ENCODE measurements at regions not wholly inside any gene's neighbourhood (a gene's known extent, or its start where the extent isn't known, plus 50 kb on each side); places are given as distances from the start of the nearest gene placed in this dataset.

DNA sequence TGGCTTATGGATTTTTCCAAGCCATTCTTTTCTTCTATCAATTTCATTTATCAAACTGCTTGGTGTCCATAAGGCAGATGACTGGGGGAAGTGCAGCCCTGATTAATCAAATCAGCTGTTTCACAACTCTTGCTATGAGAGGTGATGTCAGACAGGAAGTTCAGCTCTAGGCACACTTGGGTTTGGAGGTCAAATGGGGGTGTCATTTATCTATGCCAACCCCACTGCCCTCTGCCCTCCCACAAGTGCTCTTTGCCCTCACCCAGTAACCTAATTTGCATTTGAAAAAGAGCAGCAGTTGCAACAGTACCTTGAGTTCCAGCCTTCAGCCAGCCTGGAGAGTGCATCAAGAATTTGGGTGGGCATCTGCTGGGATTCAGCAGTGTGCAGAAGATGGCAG is 431.3 kb upstream of the SPRED2 start:
- no peak overlapping the region for H3K4me2 ChIP-seq (replicated peaks; ENCODE audit: low read depth, low read length, poor library complexity, severe bottlenecking)
- no peaks in the 10 kb centered on the region for H3K36me3 ChIP-seq (replicated peaks in 1 of 2; ENCODE audit: control extremely low read depth in 1 of 2, control insufficient read depth in 1 of 2, extremely low read depth in 1 of 2, insufficient read depth in 2 of 2, low read length in 1 of 2)
- H3K27ac Mint-ChIP-seq = no peak overlapping the region
- no peaks in the 10 kb centered on the region for H3K4me1 ChIP-seq (ENCODE audit: control insufficient read depth in 2 of 2, insufficient read depth in 2 of 2, low read length in 2 of 2)
- H3K9me3 ChIP-seq (ENCODE audit: control extremely low read depth in 1 of 3, control insufficient read depth in 2 of 3, insufficient read depth in 1 of 3, low read length in 2 of 3) = no peaks in the 10 kb centered on the region
- no peak overlapping the region for H2AFZ ChIP-seq (ENCODE audit: insufficient read depth, low read depth, low read length, poor library complexity, severe bottlenecking)
- H3K4me3 ChIP-seq (ENCODE audit: control extremely low read depth in 1 of 5, extremely low read depth in 1 of 5, insufficient read depth in 1 of 5, low read depth in 2 of 5, low read length in 4 of 5) = no peak overlapping the region
- no peak overlapping the region for H3K27ac ChIP-seq (ENCODE audit: low read length in 2 of 2)
- POLR2A ChIA-PET = no interaction called here
- DNase-seq = no peak
- peaks cover 13% of the 10 kb centered on the region for H3K27me3 Mint-ChIP-seq
- no peak for ATAC-seq (ENCODE audit: low read depth)
- intact Hi-C loops (cut with micrococcal nuclease) = no loop called here
- TF ChIP-seq, protein P1, sequence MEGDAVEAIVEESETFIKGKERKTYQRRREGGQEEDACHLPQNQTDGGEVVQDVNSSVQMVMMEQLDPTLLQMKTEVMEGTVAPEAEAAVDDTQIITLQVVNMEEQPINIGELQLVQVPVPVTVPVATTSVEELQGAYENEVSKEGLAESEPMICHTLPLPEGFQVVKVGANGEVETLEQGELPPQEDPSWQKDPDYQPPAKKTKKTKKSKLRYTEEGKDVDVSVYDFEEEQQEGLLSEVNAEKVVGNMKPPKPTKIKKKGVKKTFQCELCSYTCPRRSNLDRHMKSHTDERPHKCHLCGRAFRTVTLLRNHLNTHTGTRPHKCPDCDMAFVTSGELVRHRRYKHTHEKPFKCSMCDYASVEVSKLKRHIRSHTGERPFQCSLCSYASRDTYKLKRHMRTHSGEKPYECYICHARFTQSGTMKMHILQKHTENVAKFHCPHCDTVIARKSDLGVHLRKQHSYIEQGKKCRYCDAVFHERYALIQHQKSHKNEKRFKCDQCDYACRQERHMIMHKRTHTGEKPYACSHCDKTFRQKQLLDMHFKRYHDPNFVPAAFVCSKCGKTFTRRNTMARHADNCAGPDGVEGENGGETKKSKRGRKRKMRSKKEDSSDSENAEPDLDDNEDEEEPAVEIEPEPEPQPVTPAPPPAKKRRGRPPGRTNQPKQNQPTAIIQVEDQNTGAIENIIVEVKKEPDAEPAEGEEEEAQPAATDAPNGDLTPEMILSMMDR (IDR thresholded peaks at IDR 0.05) = no peak
- no peak for TF ChIP-seq EZH2 (IDR thresholded peaks at IDR 0.05; ENCODE audit: borderline replicate concordance, insufficient read depth, low read depth, low read length, poor library complexity, severe bottlenecking)
- H3K9me3 Mint-ChIP-seq (ENCODE audit: insufficient read depth) = no peaks in the 10 kb centered on the region
- CTCF ChIA-PET = no interaction called here
- no peak overlapping the region for H3K4me3 Mint-ChIP-seq
- H3K4me1 Mint-ChIP-seq = no peaks in the 10 kb centered on the region
- no peak overlapping the region for H3K9ac ChIP-seq (ENCODE audit: low read length)
- H3K79me2 ChIP-seq (ENCODE audit: control insufficient read depth, insufficient read depth, low read length) = no peaks in the 10 kb centered on the region
- H3K27me3 ChIP-seq (replicated peaks in 1 of 4; ENCODE audit: control extremely low read depth in 1 of 4, control insufficient read depth in 3 of 4, insufficient read depth in 4 of 4, low read length in 3 of 4) = no peaks in the 10 kb centered on the region
- no peaks in the 10 kb centered on the region for H4K20me1 ChIP-seq (ENCODE audit: control insufficient read depth, insufficient read depth, low read length, poor library complexity, severe bottlenecking)

DNA sequence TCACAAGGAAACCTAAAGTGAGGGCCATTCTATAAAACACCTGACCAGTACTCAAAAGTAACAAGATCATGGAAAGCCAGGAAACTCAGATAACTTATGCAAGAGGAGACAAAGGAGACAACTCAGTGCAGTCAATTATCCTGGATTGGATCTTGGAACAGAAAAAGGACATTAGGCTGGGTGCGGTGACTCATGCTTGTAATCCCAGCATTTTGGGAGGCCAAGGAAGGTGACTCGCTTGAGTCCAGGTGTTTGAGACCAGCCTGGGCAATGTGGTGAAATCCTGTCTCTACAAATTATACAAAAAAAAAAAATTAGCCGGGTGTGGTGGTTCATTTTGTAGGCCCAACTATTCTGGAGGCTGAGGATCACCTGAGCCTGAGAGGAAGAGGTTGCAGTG is 424.5 kb upstream of the SPRED2 start:
- Histone ChIP-seq H3K4me2 (replicated peaks; ENCODE audit: low read depth, low read length, poor library complexity, severe bottlenecking) (no peak overlapping the region), H3K79me2 (ENCODE audit: control insufficient read depth, insufficient read depth, low read length) (no peaks in the 10 kb centered on the region), H3K27ac (ENCODE audit: low read length in 2 of 2) (no peak overlapping the region), H4K20me1 (ENCODE audit: control insufficient read depth, insufficient read depth, low read length, poor library complexity, severe bottlenecking) (no peaks in the 10 kb centered on the region), H3K9me3 (ENCODE audit: control extremely low read depth in 1 of 3, control insufficient read depth in 2 of 3, insufficient read depth in 1 of 3, low read length in 2 of 3) (no peaks in the 10 kb centered on the region), H3K4me3 (ENCODE audit: control extremely low read depth in 1 of 5, extremely low read depth in 1 of 5, insufficient read depth in 1 of 5, low read depth in 2 of 5, low read length in 4 of 5) (no peak overlapping the region), H3K9ac (ENCODE audit: low read length) (no peak overlapping the region), H2AFZ (ENCODE audit: insufficient read depth, low read depth, low read length, poor library complexity, severe bottlenecking) (no peak overlapping the region), H3K27me3 (replicated peaks in 1 of 4; ENCODE audit: control extremely low read depth in 1 of 4, control insufficient read depth in 3 of 4, insufficient read depth in 4 of 4, low read length in 3 of 4) (no peaks in the 10 kb centered on the region), H3K36me3 (replicated peaks in 1 of 2; ENCODE audit: control extremely low read depth in 1 of 2, control insufficient read depth in 1 of 2, extremely low read depth in 1 of 2, insufficient read depth in 2 of 2, low read length in 1 of 2) (no peaks in the 10 kb centered on the region), H3K4me1 (ENCODE audit: control insufficient read depth in 2 of 2, insufficient read depth in 2 of 2, low read length in 2 of 2) (no peaks in the 10 kb centered on the region)
- intact Hi-C loops (cut with micrococcal nuclease) = no loop called here
- Mint-ChIP-seq H3K27ac (no peak overlapping the region), H3K9me3 (ENCODE audit: insufficient read depth) (no peaks in the 10 kb centered on the region), H3K27me3 (no peaks in the 10 kb centered on the region), H3K4me1 (no peaks in the 10 kb centered on the region), H3K4me3 (no peak overlapping the region)
- TF ChIP-seq EZH2 (IDR thresholded peaks at IDR 0.05; ENCODE audit: borderline replicate concordance, insufficient read depth, low read depth, low read length, poor library complexity, severe bottlenecking) = no peak
- TF ChIP-seq, protein P1 (IDR thresholded peaks at IDR 0.05) = no peak
- POLR2A ChIA-PET = no interaction called here
- WGBS (ENCODE audit: insufficient coverage) = 100% methylated on average over 1 of the region's 3 CpGs
- no peak for DNase-seq
- ATAC-seq (ENCODE audit: low read depth) = no peak
- CTCF ChIA-PET = no interaction called here

All from B cell (primary cell).